OCI-LY3 (cell line): ENCODE measurements at regions not wholly inside any gene's neighbourhood (a gene's known extent, or its start where the extent isn't known, plus 50 kb on each side); places are given as distances from the start of the nearest gene placed in this dataset.

Source experiments
- H2AFZ ChIP-seq: fragments of 200-600, 300-600 bp; shearing (Covaris generic); 2 replicates; pipeline ENCODE4 v1.6.0; 2014; ENCODE audit warnings: antibody characterized with exemption, low read depth, low read length
- H3K27ac ChIP-seq: fragments of 200-600, 300-600 bp; sonication (generic); 2 replicates; pipeline ENCODE4 v1.5.1; 2014; ENCODE audit warnings: mild to moderate bottlenecking, low read length, moderate library complexity, mixed read lengths
- H3K27me3 ChIP-seq: fragments of 200-600, 300-600 bp; sonication (generic); 2 replicates; pipeline ENCODE4 v1.6.1; 2014; ENCODE audit warnings: low read depth, low read length, mixed read lengths
- H3K36me3 ChIP-seq: fragments of 200-600, 300-600 bp; sonication (generic); replicated peaks from 2 replicates; pipeline ENCODE3; 2014; ENCODE audit warnings: low read depth, low read length, mixed read lengths
- H3K4me1 ChIP-seq: fragments of 300-600, 200-600 bp; sonication (generic); 2 replicates; pipeline ENCODE4 v1.6.1; 2014; ENCODE audit warnings: low read length, mixed read lengths
- H3K4me2 ChIP-seq: fragments of 200-600, 300-600 bp; sonication (generic); 2 replicates; pipeline ENCODE4 v1.6.1; 2014; ENCODE audit warnings: low read length, mixed read lengths
- H3K4me3 ChIP-seq: fragments of 300-600, 200-600 bp; sonication (generic); 2 replicates; pipeline ENCODE4 v1.5.1; 2014; ENCODE audit warnings: antibody characterized with exemption, mild to moderate bottlenecking, low read length, moderate library complexity
- H3K79me2 ChIP-seq: fragments of 300-600, 200-600 bp; shearing (Covaris generic); 2 replicates; pipeline ENCODE4 v1.6.1; 2014; ENCODE audit warnings: mild to moderate bottlenecking, low read length, mixed read lengths
- H3K9ac ChIP-seq: fragments of 300-600, 200-600 bp; shearing (Covaris generic); 2 replicates; pipeline ENCODE4 v1.6.0; 2014; ENCODE audit warnings: mild to moderate bottlenecking, low read length, moderate library complexity
- H3K9me3 ChIP-seq: fragments of 200-600, 300-600 bp; shearing (Covaris generic); 2 replicates; pipeline ENCODE4 v1.6.1; 2014; ENCODE audit warnings: low read length, mixed read lengths; ENCODE audit not compliant: insufficient read depth
- H4K20me1 ChIP-seq: fragments of 200-600, 300-600 bp; sonication (generic); 2 replicates; pipeline ENCODE4 v1.6.1; 2016; ENCODE audit warnings: low read length, mixed read lengths; ENCODE audit not compliant: insufficient read depth
- EZH2phosphoT487 ChIP-seq: fragments of 200-600 bp; shearing (Covaris generic); IDR thresholded peaks from 2 replicates; pipeline ENCODE4 v1.6.1; 2018; ENCODE audit warnings: antibody characterized with exemption, mixed run types, low read depth
- TF ChIP-seq, protein P1 (sequence below): fragments of 200-600, 300-600 bp; sonication (generic); IDR thresholded peaks from 2 replicates; pipeline ENCODE4 v1.5.1; 2014; ENCODE audit warnings: antibody characterized with exemption, low read length, low read depth

DNA sequence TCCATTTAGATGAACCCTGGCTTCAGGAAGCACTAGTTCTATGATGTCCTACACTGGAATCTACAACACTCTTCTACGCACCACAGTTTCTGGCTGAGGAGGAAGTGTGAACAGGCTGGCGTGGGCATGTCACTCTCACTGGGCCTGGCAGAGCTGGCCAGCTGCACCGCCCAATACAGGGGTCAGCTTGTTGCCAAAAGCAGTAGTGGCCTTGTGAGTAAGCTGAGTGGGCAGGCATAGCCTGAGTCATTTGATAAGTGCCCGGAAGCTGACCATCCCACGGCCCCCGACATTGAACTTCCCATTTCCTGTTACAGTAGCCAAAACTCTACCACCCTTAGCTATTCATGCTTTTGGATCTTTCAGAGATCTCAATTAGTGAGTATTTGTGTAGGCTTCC is 240.9 kb upstream of the SERP2 start:
- H4K20me1 ChIP-seq = no peaks in the 10 kb centered on the region
- H3K36me3 ChIP-seq = no peaks in the 10 kb centered on the region
- H3K27ac ChIP-seq = no peak overlapping the region
- no peak overlapping the region for H2AFZ ChIP-seq
- H3K27me3 ChIP-seq = peaks cover 48% of the 10 kb centered on the region
- H3K79me2 ChIP-seq = no peaks in the 10 kb centered on the region
- H3K9ac ChIP-seq = no peak overlapping the region
- TF ChIP-seq EZH2phosphoT487 = no peak
- TF ChIP-seq, protein P1, sequence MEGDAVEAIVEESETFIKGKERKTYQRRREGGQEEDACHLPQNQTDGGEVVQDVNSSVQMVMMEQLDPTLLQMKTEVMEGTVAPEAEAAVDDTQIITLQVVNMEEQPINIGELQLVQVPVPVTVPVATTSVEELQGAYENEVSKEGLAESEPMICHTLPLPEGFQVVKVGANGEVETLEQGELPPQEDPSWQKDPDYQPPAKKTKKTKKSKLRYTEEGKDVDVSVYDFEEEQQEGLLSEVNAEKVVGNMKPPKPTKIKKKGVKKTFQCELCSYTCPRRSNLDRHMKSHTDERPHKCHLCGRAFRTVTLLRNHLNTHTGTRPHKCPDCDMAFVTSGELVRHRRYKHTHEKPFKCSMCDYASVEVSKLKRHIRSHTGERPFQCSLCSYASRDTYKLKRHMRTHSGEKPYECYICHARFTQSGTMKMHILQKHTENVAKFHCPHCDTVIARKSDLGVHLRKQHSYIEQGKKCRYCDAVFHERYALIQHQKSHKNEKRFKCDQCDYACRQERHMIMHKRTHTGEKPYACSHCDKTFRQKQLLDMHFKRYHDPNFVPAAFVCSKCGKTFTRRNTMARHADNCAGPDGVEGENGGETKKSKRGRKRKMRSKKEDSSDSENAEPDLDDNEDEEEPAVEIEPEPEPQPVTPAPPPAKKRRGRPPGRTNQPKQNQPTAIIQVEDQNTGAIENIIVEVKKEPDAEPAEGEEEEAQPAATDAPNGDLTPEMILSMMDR = no peak
- peaks cover 4% of the 10 kb centered on the region; the same call in 1 of the 2 replicates for H3K4me1 ChIP-seq
- no peak overlapping the region for H3K4me3 ChIP-seq
- H3K9me3 ChIP-seq = no peaks in the 10 kb centered on the region
- no peak overlapping the region for H3K4me2 ChIP-seq

DNA sequence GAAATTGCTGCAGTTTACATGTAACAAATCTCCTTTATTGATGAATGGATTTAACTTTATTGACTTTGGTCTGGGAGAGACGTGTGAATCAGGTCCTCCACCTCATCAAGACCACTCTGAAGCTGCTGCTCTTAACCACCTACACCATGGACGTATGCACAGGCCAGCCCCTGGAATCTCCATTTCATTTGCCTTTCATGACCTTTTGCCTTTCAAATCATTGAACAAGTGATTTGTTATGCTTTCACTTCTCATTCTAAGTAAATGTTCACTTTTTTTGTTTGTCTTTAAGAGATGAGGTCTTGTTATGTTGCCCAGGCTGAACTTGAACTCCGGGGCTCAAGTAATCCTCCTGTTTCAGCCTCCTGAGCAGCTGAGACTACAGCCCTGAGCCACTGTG is 240.0 kb upstream of the SERP2 start:
- Histone ChIP-seq H3K9ac (no peak overlapping the region), H3K4me2 (no peak overlapping the region), H3K27me3 (peaks cover 43% of the 10 kb centered on the region), H3K36me3 (no peaks in the 10 kb centered on the region), H2AFZ (no peak overlapping the region), H3K4me3 (no peak overlapping the region), H3K4me1 (peaks cover 4% of the 10 kb centered on the region; the same call in 1 of the 2 replicates), H4K20me1 (no peaks in the 10 kb centered on the region), H3K9me3 (no peaks in the 10 kb centered on the region), H3K79me2 (no peaks in the 10 kb centered on the region), H3K27ac (no peak overlapping the region)
- TF ChIP-seq, protein P1 = no peak
- TF ChIP-seq EZH2phosphoT487 = no peak

DNA sequence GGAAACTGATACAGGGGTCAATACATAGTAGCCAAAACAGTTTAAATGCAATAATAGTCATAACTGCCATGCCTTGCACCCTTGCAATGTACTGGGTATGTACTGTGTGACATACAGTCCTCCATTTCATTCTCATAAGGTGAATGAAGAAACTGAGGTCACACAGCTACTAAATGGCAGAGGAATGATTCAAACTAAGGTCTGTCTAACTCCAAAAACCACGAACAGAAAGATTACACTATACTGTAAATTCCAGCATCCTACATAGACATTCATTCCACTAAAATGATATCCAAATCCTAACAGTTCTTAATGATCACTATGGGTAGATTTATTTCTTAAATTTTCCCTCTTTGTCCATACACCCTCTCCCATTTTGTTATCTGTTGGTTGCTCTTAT is 238.1 kb upstream of the SERP2 start:
- no peak for TF ChIP-seq EZH2phosphoT487
- TF ChIP-seq, protein P1 = no peak
- no peak overlapping the region for H3K9ac ChIP-seq
- H3K27me3 ChIP-seq = peaks cover 48% of the 10 kb centered on the region
- H3K4me2 ChIP-seq = no peak overlapping the region
- no peaks in the 10 kb centered on the region for H3K9me3 ChIP-seq
- peaks cover 4% of the 10 kb centered on the region; the same call in 1 of the 2 replicates for H3K4me1 ChIP-seq
- no peak overlapping the region for H3K4me3 ChIP-seq
- H3K27ac ChIP-seq = no peak overlapping the region
- H2AFZ ChIP-seq = no peak overlapping the region
- no peaks in the 10 kb centered on the region for H4K20me1 ChIP-seq
- H3K79me2 ChIP-seq = no peaks in the 10 kb centered on the region
- H3K36me3 ChIP-seq = no peaks in the 10 kb centered on the region

DNA sequence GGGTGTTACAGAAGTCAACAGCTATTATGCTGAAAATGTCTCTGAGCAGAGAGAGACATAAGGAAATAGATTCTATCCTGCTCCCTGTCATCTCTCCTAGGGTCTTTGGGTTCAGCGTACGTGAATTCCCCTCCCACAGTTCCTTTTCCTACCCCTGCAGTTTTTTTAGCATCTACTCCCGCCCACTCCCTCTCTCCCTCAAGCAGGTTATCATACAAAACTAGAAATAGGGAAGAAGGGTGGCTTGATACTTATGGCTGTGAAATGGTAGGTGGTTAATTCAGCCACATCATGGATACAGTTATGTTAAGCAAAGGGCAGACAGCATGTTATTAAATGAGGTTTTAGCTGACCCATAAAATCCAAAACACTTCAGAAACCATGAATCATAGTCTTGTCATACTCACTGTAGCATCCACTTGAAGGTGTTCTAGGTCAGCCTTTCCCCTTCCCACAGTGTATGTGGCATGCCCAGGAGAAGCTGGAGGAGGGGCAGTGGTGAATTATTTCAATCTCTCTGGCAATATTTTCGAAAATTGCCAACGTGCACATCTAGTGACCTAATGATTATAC is 236.8 kb upstream of the SERP2 start:
- Histone ChIP-seq H3K4me3 (no peak overlapping the region), H2AFZ (no peak overlapping the region), H3K4me2 (no peak overlapping the region), H3K36me3 (no peaks in the 10 kb centered on the region), H4K20me1 (no peaks in the 10 kb centered on the region), H3K4me1 (peaks cover 10% of the 10 kb centered on the region), H3K9me3 (no peaks in the 10 kb centered on the region), H3K79me2 (no peaks in the 10 kb centered on the region), H3K27ac (no peak overlapping the region), H3K9ac (no peak overlapping the region), H3K27me3 (peaks cover 39% of the 10 kb centered on the region)
- TF ChIP-seq, protein P1 = no peak
- no peak for TF ChIP-seq EZH2phosphoT487
